Astrocyte (in vitro differentiated cells and primary cell): ENCODE measurements at regions not wholly inside any gene's neighbourhood (a gene's known extent, or its start where the extent isn't known, plus 50 kb on each side); places are given as distances from the start of the nearest gene placed in this dataset.

Experiments
- DNase-seq: peaks from one replicate; pipeline ENCODE4 v3.0.0-alpha.2; 2010; ENCODE audit warnings: low read depth
- FAIRE-seq: peaks from 2 replicates; lab custom pipeline; 2011; peaks lifted over from hg19 to GRCh38; lab: Jason Lieb, UNC
- H2AFZ ChIP-seq: 2 replicates; pipeline ENCODE4 v1.6.0; 2012; ENCODE audit warnings: low read depth, low read length, inconsistent platforms
- H3K27ac ChIP-seq: 2 replicates; pipeline ENCODE4 v1.5.1; 2011; ENCODE audit warnings: low read depth, low read length, inconsistent platforms
- H3K27me3 ChIP-seq: 2 replicates; pipeline ENCODE4 v1.6.0; 2011; ENCODE audit warnings: low read length, inconsistent platforms; ENCODE audit not compliant: insufficient read depth
- H3K36me3 ChIP-seq: 2 replicates; pipeline ENCODE4 v1.5.1; 2011; ENCODE audit warnings: low read length, inconsistent platforms; ENCODE audit not compliant: insufficient read depth
- H3K4me1 ChIP-seq: 2 replicates; pipeline ENCODE4 v1.5.1; 2011; ENCODE audit warnings: low read length, inconsistent platforms; ENCODE audit not compliant: insufficient read depth
- H3K4me2 ChIP-seq: 2 replicates; pipeline ENCODE4 v1.6.0; 2012; ENCODE audit warnings: low read length, inconsistent platforms
- H3K4me3 ChIP-seq: 2 replicates; pipeline ENCODE4 v1.5.1; 2011; ENCODE audit warnings: low read depth, mild to moderate bottlenecking, low read length, inconsistent platforms; ENCODE audit not compliant: insufficient read depth
- H3K79me2 ChIP-seq: 2 replicates; pipeline ENCODE4 v1.6.0; 2012; ENCODE audit warnings: mild to moderate bottlenecking, low read length, inconsistent platforms; ENCODE audit not compliant: insufficient read depth
- H3K9ac ChIP-seq: 2 replicates; pipeline ENCODE4 v1.6.0; 2012; ENCODE audit warnings: mild to moderate bottlenecking, low read length, inconsistent platforms
- H3K9me3 ChIP-seq: 2 replicates; pipeline ENCODE4 v1.5.1; 2012; ENCODE audit warnings: low read depth, mild to moderate bottlenecking, low read length, inconsistent platforms; ENCODE audit not compliant: insufficient read depth
- H4K20me1 ChIP-seq: 2 replicates; pipeline ENCODE4 v1.6.0; 2012; ENCODE audit warnings: low read length, inconsistent platforms; ENCODE audit not compliant: insufficient read depth
- H3K27ac Mint-ChIP-seq: one replicate; pipeline ENCODE4 v1.8.0; 2021; ENCODE audit warnings: mild to moderate bottlenecking, mixed read lengths; ENCODE audit not compliant: unreplicated experiment
- H3K27me3 Mint-ChIP-seq: one replicate; pipeline ENCODE4 v1.8.0; 2021; ENCODE audit warnings: low read depth, mixed read lengths; ENCODE audit not compliant: unreplicated experiment
- H3K36me3 Mint-ChIP-seq: one replicate; pipeline ENCODE4 v1.8.0; 2021; ENCODE audit warnings: low read depth, mixed read lengths; ENCODE audit not compliant: unreplicated experiment
- H3K4me1 Mint-ChIP-seq: one replicate; pipeline ENCODE4 v1.8.0; 2021; ENCODE audit warnings: low read depth, mixed read lengths; ENCODE audit not compliant: unreplicated experiment
- H3K4me3 Mint-ChIP-seq: one replicate; pipeline ENCODE4 v1.8.0; 2021; ENCODE audit warnings: mild to moderate bottlenecking, moderate library complexity, mixed read lengths; ENCODE audit not compliant: unreplicated experiment
- H3K9me3 Mint-ChIP-seq: one replicate; pipeline ENCODE4 v1.8.0; 2021; ENCODE audit warnings: mild to moderate bottlenecking, mixed read lengths; ENCODE audit not compliant: unreplicated experiment
- CTCF ChIP-seq: IDR thresholded peaks from 2 replicates; pipeline ENCODE4 v1.5.1; 2011; ENCODE audit warnings: low read depth, mild to moderate bottlenecking, inconsistent platforms, low read length, moderate library complexity; ENCODE audit not compliant: insufficient read depth
- EZH2 ChIP-seq: IDR thresholded peaks from 2 replicates; pipeline ENCODE4 v1.6.1; 2012; ENCODE audit warnings: mild to moderate bottlenecking, low read length, inconsistent platforms; ENCODE audit not compliant: insufficient read depth

GRCh38 chr13:108495646-108496361 is 133.6 kb upstream of the MYO16 start:
- Histone ChIP-seq H3K79me2 (no peaks in the 10 kb centered on the region), H4K20me1 (no peaks in the 10 kb centered on the region), H3K27me3 (peaks cover 14% of the 10 kb centered on the region), H3K36me3 (no peaks in the 10 kb centered on the region), H3K4me2 (peak overlapping the region; percentile 83), H3K4me3 (peak overlapping the region; percentile 53), H3K9me3 (no peaks in the 10 kb centered on the region), H2AFZ (peak overlapping the region; percentile 93), H3K4me1 (peaks cover 9% of the 10 kb centered on the region), H3K27ac (no peak overlapping the region), H3K9ac (peak overlapping the region; percentile 35)
- TF ChIP-seq EZH2 (no peak), CTCF (no peak)
- H3K4me1 Mint-ChIP-seq = peaks cover 2% of the 10 kb centered on the region
- H3K9me3 Mint-ChIP-seq = peaks cover 1% of the 10 kb centered on the region
- H3K27me3 Mint-ChIP-seq = peaks cover 45% of the 10 kb centered on the region
- FAIRE-seq = no peak
- peak; percentile 24 for DNase-seq
- H3K4me3 Mint-ChIP-seq = peak overlapping the region; percentile 78
- H3K27ac Mint-ChIP-seq = no peak overlapping the region
- H3K36me3 Mint-ChIP-seq = no peaks in the 10 kb centered on the region

GRCh38 chr13:108496362-108497210 is 132.8 kb upstream of the MYO16 start:
- Histone ChIP-seq H2AFZ (peak overlapping the region; percentile 93), H3K36me3 (no peaks in the 10 kb centered on the region), H3K27me3 (peaks cover 14% of the 10 kb centered on the region), H4K20me1 (no peaks in the 10 kb centered on the region), H3K4me2 (peak overlapping the region; percentile 83), H3K4me3 (peak overlapping the region; percentile 53), H3K9ac (peak overlapping the region; percentile 18), H3K9me3 (no peaks in the 10 kb centered on the region), H3K4me1 (peaks cover 9% of the 10 kb centered on the region), H3K79me2 (no peaks in the 10 kb centered on the region), H3K27ac (no peak overlapping the region)
- Mint-ChIP-seq H3K4me3 (peak overlapping the region; percentile 78), H3K27me3 (peaks cover 47% of the 10 kb centered on the region), H3K36me3 (no peaks in the 10 kb centered on the region), H3K4me1 (peaks cover 2% of the 10 kb centered on the region), H3K9me3 (no peaks in the 10 kb centered on the region), H3K27ac (no peak overlapping the region)
- DNase-seq = peak; percentile 6
- no peak for FAIRE-seq
- TF ChIP-seq CTCF = no peak
- TF ChIP-seq EZH2 = no peak
